ENCODE measurements at regions not wholly inside any gene's neighbourhood (a gene's known extent, or its start where the extent isn't known, plus 50 kb on each side); places are given as distances from the start of the nearest gene placed in this dataset.
"Not testable (repeated sequence)": the region's sequence is repeated elsewhere in the genome, so short reads cannot be mapped to it uniquely, and the experiment has no call there.

DNA sequence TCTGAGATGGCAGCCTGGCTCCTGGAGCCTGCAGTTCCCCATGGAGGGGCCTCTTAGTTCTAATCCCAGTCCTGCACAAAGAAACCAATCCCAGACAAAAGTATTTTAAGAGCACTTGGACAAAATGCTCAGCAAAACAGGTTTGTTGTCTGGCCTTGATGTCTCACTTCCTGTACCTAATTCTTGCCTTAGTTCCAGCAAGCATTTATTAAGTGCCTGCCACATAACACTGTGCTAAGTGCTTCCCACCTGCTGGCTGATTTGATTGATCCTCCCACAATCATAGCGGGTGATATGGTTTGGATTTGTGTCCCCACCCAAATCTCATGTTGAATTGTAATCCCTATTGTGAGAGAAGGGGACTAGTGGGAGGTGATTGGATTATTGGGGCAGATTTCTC lies 65.7 kb upstream of the HABP2 start:
- no peak for DNase-seq (ENCODE audit: low read depth in 2 of 2, low spot score in 1 of 2)

DNA sequence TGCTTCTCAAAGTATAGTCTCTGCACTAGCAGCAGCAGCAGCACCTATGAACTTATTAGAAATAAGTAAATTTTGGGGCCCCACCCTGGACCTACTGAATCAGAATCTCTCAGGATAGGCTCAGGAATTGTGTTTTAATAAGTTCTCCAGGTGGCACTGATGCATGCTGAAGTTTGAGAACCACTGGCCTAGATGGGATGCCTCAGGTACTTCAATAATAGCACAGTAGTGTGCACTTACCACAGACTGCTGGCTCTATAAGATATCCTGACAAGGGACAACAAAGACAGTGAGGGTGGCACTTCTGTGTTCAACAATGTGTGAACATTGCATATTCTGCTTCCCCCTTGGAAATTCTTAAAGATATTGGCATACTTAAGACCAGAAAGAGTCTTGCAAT lies 64.7 kb upstream of the HABP2 start:
- DNase-seq (ENCODE audit: low read depth in 2 of 2, low spot score in 1 of 2): no peak

DNA sequence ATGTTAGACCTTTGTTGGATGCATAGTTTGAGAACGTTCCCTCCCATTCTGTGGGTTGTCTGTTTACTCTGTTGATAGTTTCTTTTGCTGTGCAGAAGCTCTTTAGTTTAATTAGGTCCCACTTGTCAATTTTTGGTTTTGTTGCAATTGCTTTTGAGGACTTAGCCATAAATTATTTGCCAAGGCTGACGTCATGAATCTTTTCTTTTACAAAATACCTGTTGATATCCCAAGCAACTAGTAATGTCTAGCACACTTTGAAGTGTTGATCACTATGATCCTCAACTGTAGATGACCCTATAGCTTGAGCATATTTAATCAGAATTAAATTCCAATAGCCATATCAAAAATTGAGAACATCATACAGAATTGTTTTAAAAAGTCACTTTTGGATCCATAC lies 63.3 kb upstream of the HABP2 start:
- DNase-seq (ENCODE audit: low read depth in 2 of 2, low spot score in 1 of 2): not testable (repeated sequence)

DNA sequence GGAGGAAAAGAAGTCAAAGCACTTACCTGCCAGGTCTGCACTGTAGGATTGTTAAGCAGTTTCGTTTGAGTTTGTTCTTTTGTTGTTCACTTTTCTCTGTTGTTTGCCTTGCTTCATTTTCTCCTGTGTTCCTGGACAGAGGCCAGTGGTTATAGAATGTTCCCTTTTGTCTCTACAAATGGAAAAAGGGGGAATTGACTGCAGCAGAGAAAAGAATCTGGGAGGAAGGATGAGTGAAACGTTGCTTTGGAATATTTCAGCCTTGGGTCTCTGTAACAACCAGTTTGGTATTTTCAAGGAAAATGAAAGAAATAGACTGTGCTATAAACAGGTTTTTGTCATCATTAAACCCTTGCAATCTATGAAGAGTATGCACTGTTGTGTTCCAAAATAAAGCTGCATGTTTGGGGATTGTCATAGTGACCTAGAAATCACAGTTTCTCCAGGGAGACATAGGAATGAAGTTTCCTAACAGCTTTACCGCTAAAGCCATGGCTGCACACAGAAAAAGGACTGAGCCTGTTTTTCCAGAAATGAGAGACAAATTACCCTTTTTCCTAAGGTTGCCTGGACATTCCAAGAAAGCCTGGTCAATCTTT lies 60.8 kb upstream of the HABP2 start:
- no peak for DNase-seq (ENCODE audit: low read depth in 2 of 2, low spot score in 1 of 2)

DNA sequence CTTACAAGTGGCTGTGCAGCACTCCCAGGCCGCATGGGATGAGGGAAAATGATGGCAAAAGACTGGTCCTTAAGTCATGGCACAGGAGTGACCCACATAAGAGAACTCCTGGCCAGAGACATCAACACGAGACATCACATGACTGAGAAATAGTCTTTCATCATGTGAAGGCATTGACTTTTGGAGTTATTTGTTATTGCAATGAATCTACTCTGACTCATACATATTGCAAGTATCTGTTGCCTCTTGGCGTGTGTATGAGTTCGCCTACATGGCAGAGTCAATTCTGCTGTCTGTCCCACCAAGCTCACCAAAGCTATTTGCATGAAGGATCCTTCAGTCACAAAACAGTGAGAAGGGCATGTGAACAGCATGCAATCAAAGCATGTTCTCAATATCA lies 59.7 kb upstream of the HABP2 start:
- DNase-seq (ENCODE audit: low read depth in 2 of 2, low spot score in 1 of 2): no peak

DNA sequence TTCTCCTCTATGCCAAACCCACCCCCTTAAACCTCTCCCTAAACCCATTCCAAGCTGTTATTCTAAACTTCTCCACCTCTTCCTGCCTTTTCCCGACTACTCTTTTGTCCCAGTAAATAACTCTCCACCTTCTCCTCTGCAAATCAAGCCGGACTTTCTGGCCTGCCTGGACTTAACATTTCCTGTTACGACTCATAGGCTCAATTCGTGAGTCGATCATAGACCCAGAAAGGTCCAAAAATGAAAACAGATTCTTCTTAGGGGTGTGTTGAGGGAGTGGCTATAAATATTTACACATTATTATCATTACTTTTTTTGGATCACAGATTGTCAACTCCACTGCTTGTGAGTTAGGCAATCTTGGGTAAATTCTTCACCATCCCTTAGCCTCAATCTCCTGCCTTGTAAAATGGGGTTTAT lies 59.0 kb upstream of the HABP2 start:
- no peak for DNase-seq (ENCODE audit: low read depth in 2 of 2, low spot score in 1 of 2)

DNA sequence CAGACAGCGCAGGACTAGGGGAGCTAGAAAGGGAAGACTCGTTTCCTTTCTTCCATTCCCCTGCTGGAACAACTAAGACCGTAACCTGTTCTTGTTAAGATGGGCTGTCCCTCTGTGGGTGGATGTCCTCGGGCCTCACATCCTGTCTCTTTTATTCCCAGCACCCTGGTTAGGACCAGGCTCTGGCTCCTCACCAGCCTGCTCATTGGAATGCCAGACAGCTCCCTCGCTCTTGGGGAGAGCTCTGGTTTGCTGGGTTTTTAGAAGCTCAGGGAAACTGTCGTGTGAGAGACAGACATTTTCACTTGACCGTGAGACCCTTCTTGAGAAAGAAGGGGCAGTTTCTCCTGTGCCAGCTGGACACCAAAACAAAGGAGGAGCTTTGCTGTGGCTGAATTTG lies 58.1 kb upstream of the HABP2 start:
- no peak for DNase-seq (ENCODE audit: low read depth in 2 of 2, low spot score in 1 of 2)

DNA sequence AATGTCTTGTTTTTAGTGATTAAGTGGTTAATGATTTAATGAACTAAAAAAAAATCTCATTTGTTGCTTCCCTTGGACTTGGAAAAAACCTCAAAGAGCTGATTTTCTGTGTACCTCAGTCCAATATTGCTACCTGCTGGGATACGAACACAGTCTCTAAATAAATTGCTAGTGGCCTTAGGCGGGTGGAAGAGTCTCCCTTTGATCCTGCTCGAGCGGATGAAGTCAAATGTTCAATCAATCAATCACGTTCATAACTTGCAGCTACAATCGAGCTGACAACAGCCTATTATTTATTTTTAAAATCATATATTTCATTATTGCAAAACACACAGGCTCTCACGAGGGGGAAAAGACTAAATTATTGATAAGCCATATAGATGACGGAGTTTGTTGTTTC lies 57.3 kb upstream of the HABP2 start:
- no peak for DNase-seq (ENCODE audit: low read depth in 2 of 2, low spot score in 1 of 2)

DNA sequence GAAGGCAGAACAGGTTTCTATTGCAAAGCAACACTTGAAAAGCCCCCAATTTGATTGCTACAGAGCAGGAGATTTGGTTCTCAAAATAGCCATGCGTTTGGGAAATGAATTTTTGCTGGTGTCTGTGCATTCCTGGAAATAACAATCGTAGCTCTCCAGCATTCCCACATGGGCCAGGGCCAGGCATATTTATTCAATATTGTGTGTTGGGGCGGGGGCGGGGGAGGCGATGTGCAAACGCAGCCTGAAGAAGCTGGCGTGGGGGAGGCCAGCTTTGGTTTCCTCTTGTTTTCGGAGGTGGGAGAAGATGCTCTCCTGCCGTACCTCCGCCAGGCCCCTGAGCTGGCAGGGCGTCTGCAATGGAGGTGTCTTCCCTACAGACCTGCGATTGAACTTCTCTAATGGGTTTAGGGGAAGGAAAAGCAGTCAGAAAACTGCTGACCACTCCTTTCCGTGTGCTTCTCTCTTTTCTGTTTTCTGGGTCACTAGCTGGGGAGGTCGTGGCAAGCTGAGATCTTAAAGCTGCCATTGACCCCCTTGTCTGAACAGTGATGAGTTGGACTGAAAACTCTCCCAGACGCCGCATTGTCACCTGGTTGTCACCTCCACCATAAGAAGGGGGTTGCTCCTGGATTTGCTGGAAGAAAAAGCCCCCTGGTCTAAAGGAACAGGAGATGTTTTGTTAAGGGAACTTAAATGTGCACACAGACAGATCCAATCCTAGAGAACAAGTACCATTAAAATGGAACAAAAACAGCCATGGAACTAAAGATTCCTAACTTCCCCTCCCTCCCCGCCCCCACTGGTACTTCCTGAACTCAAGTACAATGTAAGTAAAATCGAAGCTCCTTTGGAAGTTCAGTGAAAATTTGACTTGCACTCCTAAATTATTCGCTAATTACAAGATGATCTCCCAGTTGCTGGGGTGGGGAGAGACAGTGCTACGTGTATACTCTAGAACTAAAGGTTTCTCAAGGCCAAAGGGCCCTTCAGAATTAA lies 56.4 kb upstream of the HABP2 start:
- no peak for DNase-seq (ENCODE audit: low read depth in 2 of 2, low spot score in 1 of 2)

DNA sequence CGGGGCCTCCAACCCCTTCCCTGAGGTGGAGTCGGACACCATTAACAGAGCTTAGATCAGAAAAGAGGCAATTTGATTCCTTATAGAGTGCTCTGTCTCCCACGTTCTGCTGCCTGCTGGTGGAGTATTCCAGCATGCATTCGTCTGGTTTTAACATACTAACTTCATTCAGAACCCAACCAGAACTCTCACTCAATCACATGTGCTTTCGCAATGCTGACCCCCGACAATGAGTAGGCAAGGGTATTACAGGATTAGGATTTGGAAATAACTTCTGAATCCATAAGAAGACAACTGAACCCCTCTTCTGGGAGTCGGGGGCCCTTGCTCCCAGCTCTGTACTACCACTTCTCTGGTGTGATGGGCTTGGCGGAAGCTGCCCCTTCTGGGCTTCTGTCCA lies 55.7 kb upstream of the HABP2 start:
- no peak for DNase-seq (ENCODE audit: low read depth in 2 of 2, low spot score in 1 of 2)

DNA sequence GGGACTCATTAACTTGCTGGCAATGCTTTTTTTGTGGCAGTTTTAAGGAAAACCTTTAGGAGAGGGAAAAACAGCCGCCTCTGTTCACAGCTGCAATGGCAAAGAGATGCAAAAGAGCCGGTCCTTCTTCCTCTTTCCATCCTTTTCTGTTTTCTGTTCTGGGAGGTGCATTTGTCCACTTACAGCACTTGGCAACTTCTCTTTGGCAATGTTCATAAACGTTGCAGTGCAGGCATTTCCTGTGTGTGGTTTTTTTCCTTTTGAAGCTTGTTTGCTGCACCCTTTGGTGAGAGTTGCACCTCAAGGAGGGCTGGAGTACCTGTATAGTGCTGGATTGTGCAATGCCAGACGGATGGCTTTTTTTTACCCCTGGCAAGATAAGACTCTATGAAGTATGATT lies 53.9 kb upstream of the HABP2 start:
- no peak for DNase-seq (ENCODE audit: low read depth in 2 of 2, low spot score in 1 of 2)

DNA sequence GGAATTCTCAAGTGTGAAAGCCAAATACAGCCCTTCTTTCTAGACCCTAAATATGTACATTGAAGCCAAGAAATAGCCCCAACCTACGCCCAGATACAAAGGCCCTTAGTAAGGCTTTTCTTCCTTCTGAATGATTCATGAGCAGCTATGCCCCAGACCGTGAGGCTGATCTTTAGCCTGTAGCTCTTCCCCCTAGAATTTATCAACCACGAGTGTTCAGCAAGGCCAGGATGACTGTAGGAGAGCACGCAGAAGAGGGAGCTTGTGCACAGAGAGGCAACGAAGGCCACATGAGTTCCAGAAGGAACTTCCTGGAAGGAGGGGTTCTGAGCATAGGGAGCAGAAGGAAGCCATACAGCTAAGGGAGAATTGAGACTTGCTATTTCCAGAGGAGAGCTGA lies 53.0 kb upstream of the HABP2 start:
- DNase-seq (ENCODE audit: low read depth in 2 of 2, low spot score in 1 of 2): no peak

DNA sequence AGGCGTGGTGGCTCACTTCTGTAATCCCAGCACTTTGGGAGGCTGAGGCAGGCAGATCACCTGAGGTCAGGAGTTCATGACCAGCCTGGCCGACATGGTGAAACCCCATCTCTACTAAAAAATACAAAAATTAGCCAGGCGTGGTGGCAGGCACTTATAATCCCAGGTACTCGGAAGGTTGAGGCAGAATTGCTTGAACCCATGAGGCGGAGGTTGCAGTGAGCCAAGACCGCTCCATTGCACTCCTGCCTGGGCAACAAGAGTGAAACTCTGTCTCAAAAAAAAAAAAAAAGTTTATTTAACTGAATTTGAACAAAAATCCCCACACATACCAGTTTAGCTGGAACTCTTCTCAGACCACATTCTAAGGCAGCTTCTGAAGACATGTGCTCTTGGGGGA lies 51.8 kb upstream of the HABP2 start:
- DNase-seq (ENCODE audit: low read depth in 2 of 2, low spot score in 1 of 2): not testable (repeated sequence)

All from stimulated activated CD8-positive, alpha-beta memory T cell treated with anti-CD3 and anti-CD28 coated beads, Interleukin-4, amount 100 ng/mL, for 4 hours (primary cell).